Upper lobe of left lung (tissue), 6 donors: ENCODE measurements at regions not wholly inside any gene's neighbourhood (a gene's known extent, or its start where the extent isn't known, plus 50 kb on each side); places are given as distances from the start of the nearest gene placed in this dataset.

Experiments used
- ATAC-seq, 2 donors: fragments of 200-7000 bp; cut with Tn5 transposase; one replicate each; pipeline ENCODE4 v1.9.1; 2022; ENCODE audit warnings: mild to moderate bottlenecking in 2 of 2, moderate library complexity in 2 of 2; ENCODE audit not compliant: low FRiP score in 2 of 2
- DNase-seq, 2 donors: peaks; one replicate each; pipeline ENCODE4 v3.0.0-alpha.2; 2019 to 2020
- H3K27ac ChIP-seq, 4 donors: fragments of 200-600 bp; sonication (generic); one replicate each; pipeline ENCODE4 v1.5.1; 2016 to 2019
- H3K27me3 ChIP-seq, 4 donors: fragments of 200-600 bp; sonication (generic); one replicate each; pipeline ENCODE4 v1.5.1; 2017 to 2019
- H3K36me3 ChIP-seq, 4 donors: fragments of 200-600 bp; sonication (generic); one replicate each; pipeline ENCODE4 v1.5.1; 2016 to 2019
- H3K4me1 ChIP-seq, 4 donors: fragments of 200-600 bp; sonication (generic); one replicate each; pipeline ENCODE4 v1.5.1; 2018 to 2019
- H3K4me3 ChIP-seq, 4 donors: fragments of 200-600 bp; sonication (generic); one replicate each; pipeline ENCODE4 v1.5.1; 2017 to 2019; ENCODE audit warnings: mild to moderate bottlenecking in 2 of 4, moderate library complexity in 1 of 4
- H3K9me3 ChIP-seq, 4 donors: fragments of 200-600 bp; sonication (generic); one replicate each; pipeline ENCODE4 v1.5.1; 2018 to 2019
- EP300 ChIP-seq, 4 donors: sonication (generic); formaldehyde crosslinking; IDR thresholded peaks; one replicate each; pipeline ENCODE4 v1.5.1; 2017; ENCODE audit warnings: antibody characterized with exemption in 4 of 4, control low read depth in 2 of 4
- POLR2A ChIP-seq, 4 donors: fragments of 450-650 bp; IDR thresholded peaks; one replicate each; pipeline ENCODE4 v1.5.1; 2016 to 2017; ENCODE audit warnings: antibody characterized with exemption in 4 of 4, mild to moderate bottlenecking in 2 of 4
- POLR2AphosphoS5 ChIP-seq, 2 donors: sonication (generic); formaldehyde crosslinking; IDR thresholded peaks; one replicate each; pipeline ENCODE4 v1.5.1; 2017; ENCODE audit warnings: antibody characterized with exemption in 2 of 2
- WGBS, 2 donors: methylation state at CpG; one replicate each; pipeline ENCODE4 v1.1.5; 2017 to 2018; 5-methylcytosine and 5-hydroxymethylcytosine counted together
- TF ChIP-seq, protein P1 (sequence below), 6 experiments: fragments of 450-650 bp in 4 of 6; fragments of 200-600 bp in 2 of 6; sonication (generic) in 2 of 6; IDR thresholded peaks; one replicate each; pipeline ENCODE4 v1.5.1; 2016 to 2019; ENCODE audit warnings: antibody characterized with exemption in 6 of 6
- donor health status: DM: no; HTN: no; CAD: no; lungs with moderate emphysema.
- donor health status: DM: no; HTN: yes; CAD: no; lungs with severe emphysema.

DNA sequence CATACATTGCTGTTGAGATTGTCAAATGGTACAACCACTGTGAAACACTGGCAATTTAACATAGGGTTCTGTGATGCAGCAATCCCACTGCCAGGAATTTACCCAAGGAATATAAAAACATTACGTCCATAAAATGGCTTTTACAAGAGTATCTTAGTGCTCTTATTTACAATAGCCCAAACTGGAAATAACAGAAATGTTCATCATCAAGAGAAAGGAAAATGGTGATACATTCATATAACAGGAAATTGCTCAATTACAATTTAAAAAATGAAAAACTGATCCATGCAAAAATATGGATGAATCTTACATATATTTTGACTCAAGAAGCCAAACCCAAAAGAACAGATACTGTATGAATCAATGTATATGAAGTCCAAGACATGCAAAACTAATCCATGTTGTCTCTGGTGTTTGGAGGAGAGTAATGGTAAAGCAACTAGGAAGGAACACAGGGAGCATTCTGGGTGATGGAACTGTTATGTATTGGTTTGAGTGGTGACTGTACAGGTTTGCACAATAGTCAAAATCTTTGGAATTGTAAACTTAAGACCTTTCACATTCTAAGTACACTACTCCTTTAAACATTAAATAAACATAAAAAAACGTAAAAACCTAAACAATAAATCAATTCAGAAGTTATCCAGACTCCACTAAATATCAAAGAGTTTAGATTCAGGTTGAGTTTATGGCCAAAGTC, 104.8 kb upstream of the WDR75 start:
- Histone ChIP-seq H3K36me3 (no peaks in the 10 kb centered on the region), H3K27me3 (no peaks in the 10 kb centered on the region), H3K27ac (no peak overlapping the region), H3K4me1 (no peaks in the 10 kb centered on the region), H3K4me3 (no peak overlapping the region), H3K9me3 (peaks cover 0 to 13% (median 7%) of the 10 kb centered on the region in 4 donors)
- DNase-seq: no peak
- no peak for ATAC-seq
- TF ChIP-seq POLR2A (IDR thresholded peaks at IDR 0.05) (no peak), POLR2AphosphoS5 (IDR thresholded peaks at IDR 0.05) (no peak), EP300 (IDR thresholded peaks at IDR 0.05) (no peak)
- TF ChIP-seq, protein P1, sequence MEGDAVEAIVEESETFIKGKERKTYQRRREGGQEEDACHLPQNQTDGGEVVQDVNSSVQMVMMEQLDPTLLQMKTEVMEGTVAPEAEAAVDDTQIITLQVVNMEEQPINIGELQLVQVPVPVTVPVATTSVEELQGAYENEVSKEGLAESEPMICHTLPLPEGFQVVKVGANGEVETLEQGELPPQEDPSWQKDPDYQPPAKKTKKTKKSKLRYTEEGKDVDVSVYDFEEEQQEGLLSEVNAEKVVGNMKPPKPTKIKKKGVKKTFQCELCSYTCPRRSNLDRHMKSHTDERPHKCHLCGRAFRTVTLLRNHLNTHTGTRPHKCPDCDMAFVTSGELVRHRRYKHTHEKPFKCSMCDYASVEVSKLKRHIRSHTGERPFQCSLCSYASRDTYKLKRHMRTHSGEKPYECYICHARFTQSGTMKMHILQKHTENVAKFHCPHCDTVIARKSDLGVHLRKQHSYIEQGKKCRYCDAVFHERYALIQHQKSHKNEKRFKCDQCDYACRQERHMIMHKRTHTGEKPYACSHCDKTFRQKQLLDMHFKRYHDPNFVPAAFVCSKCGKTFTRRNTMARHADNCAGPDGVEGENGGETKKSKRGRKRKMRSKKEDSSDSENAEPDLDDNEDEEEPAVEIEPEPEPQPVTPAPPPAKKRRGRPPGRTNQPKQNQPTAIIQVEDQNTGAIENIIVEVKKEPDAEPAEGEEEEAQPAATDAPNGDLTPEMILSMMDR (IDR thresholded peaks at IDR 0.05): no peak
- 62 to 68% methylated on average over 2 of the region's 2 CpGs for WGBS, 2 donors

GRCh38 chr2:189337656-189338055, 103.6 kb upstream of the WDR75 start:
- 43 to 48% methylated on average over 1 of the region's 1 CpG for WGBS, 2 donors
- no peak overlapping the region for H3K4me3 ChIP-seq
- no peak for TF ChIP-seq POLR2A (IDR thresholded peaks at IDR 0.05)
- no peak for TF ChIP-seq POLR2AphosphoS5 (IDR thresholded peaks at IDR 0.05)
- TF ChIP-seq, protein P1 (IDR thresholded peaks at IDR 0.05): no peak
- no peak for TF ChIP-seq EP300 (IDR thresholded peaks at IDR 0.05)
- DNase-seq: no peak
- ATAC-seq: peak in 1 of 2 donors; percentile 91
- H3K4me1 ChIP-seq: no peaks in the 10 kb centered on the region
- no peaks in the 10 kb centered on the region for H3K27me3 ChIP-seq
- H3K9me3 ChIP-seq: peaks cover 0 to 13% (median 7%) of the 10 kb centered on the region in 4 donors
- H3K36me3 ChIP-seq: no peaks in the 10 kb centered on the region
- H3K27ac ChIP-seq: no peak overlapping the region

- Histone ChIP-seq H3K36me3 (no peaks in the 10 kb centered on the region), H3K4me3 (no peak overlapping the region), H3K9me3 (peaks cover 0 to 13% (median 7%) of the 10 kb centered on the region in 4 donors), H3K27ac (peak overlapping the region in 1 of 4 donors; percentile 28), H3K27me3 (no peaks in the 10 kb centered on the region), H3K4me1 (no peaks in the 10 kb centered on the region)
- DNase-seq (no peak), ATAC-seq (peak in 1 of 2 donors; percentile 25)
- TF ChIP-seq EP300 (IDR thresholded peaks at IDR 0.05) (no peak), POLR2A (IDR thresholded peaks at IDR 0.05) (no peak), POLR2AphosphoS5 (IDR thresholded peaks at IDR 0.05) (no peak)
- TF ChIP-seq, protein P1 (IDR thresholded peaks at IDR 0.05): no peak
- WGBS, 2 donors: 72 to 83% methylated on average over 3 of the region's 3 CpGs
Measured at GRCh38 chr2:189338115-189338514, 103.2 kb upstream of the WDR75 start.

DNA sequence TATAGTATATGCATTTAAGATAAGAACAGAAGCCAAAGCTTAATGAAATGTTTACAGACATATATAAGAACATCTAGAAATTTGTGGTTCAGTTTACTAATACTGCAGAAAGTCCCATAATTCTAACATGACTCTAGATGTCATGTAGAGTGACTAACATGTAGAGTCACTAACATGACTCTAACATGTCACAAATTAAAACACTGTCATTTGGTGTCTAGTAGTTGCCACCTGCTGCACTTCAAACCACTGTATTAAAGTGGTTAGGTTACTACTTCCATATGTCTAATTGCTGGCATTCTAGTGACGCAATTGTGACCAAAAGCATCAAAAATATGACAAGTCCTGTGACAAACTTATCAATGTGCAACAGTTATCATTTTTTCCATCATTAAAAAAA, 100.2 kb upstream of the WDR75 start:
- H3K27ac ChIP-seq: no peak overlapping the region
- peaks cover 0 to 13% (median 7%) of the 10 kb centered on the region in 4 donors for H3K9me3 ChIP-seq
- TF ChIP-seq EP300 (IDR thresholded peaks at IDR 0.05) (no peak), POLR2AphosphoS5 (IDR thresholded peaks at IDR 0.05) (no peak), POLR2A (IDR thresholded peaks at IDR 0.05) (no peak)
- TF ChIP-seq, protein P1 (IDR thresholded peaks at IDR 0.05): no peak
- WGBS, 2 donors: 96 to 97% methylated on average over 1 of the region's 1 CpG
- H3K4me3 ChIP-seq: no peak overlapping the region
- no peaks in the 10 kb centered on the region for H3K27me3 ChIP-seq
- H3K36me3 ChIP-seq: no peaks in the 10 kb centered on the region
- DNase-seq: no peak
- H3K4me1 ChIP-seq: no peaks in the 10 kb centered on the region
- ATAC-seq: no peak

DNA sequence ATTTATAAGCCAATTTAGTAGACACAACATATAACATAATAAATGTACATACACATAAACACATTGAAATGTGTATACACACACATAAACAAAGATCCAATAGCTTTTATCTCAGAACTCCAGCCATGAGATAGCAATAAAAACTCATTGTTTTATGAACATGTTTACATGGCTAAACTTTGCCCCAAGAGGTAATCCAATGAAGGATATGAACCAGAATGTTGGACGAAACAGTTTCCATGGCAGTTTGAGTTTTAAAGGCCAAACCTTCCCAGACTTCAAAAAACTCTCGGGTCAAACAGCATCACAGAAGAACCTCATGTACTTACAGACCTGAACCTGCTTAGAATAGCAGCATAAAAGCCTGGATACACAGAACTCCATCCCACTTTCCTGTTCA, 97.2 kb upstream of the WDR75 start:
- DNase-seq (no peak), ATAC-seq (no peak)
- peaks cover 0 to 11% (median 6%) of the 10 kb centered on the region in 4 donors for H3K9me3 ChIP-seq
- no peaks in the 10 kb centered on the region for H3K4me1 ChIP-seq
- H3K27ac ChIP-seq: no peak overlapping the region
- no peaks in the 10 kb centered on the region for H3K36me3 ChIP-seq
- WGBS, 2 donors: 80 to 85% methylated on average over 2 of the region's 2 CpGs
- no peak overlapping the region for H3K4me3 ChIP-seq
- no peak for TF ChIP-seq EP300 (IDR thresholded peaks at IDR 0.05)
- TF ChIP-seq, protein P1 (IDR thresholded peaks at IDR 0.05): no peak
- TF ChIP-seq POLR2AphosphoS5 (IDR thresholded peaks at IDR 0.05): no peak
- TF ChIP-seq POLR2A (IDR thresholded peaks at IDR 0.05): no peak
- no peaks in the 10 kb centered on the region for H3K27me3 ChIP-seq
